ENCODE measurements at regions not wholly inside any gene's neighbourhood (a gene's known extent, or its start where the extent isn't known, plus 50 kb on each side); places are given as distances from the start of the nearest gene placed in this dataset.
A peak's percentile ranks its signal among the peaks of the same experiment; 100 is the strongest.

DNA sequence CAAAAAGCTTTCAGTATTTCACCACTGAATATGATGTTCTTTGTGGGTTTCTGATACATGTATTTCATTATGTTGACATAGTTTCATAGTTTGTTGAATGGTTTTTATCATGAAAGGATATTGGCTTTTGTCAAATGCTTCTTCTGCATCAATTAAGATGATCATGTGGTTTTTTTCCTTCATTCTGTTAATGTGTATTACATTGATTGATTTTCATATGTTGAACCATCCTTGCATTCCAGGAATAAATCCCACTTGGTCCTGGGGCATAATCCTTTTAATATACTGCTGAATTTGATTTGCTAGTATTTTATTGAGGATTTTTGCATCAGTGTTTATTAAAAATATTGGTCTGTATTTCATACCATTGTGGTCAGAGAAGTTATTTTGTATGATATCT lies 70.9 kb upstream of the BHLHE23 start:
- Histone ChIP-seq H3K27ac (no peak overlapping the region), H3K27me3 (peaks cover 9 to 32% (median 18%) of the 10 kb centered on the region in 9 donors), H3K4me1 (no peaks in the 10 kb centered on the region), H3K9me3 (peaks cover 0 to 45% (median 22%) of the 10 kb centered on the region in 12 donors), H3K36me3 (no peaks in the 10 kb centered on the region), H3K4me3 (no peak overlapping the region)
- intact Hi-C loops (cut with DNase I), result no loop called here
- ATAC-seq (no peak), DNase-seq (no peak)
- no peak for TF ChIP-seq POLR2A (IDR thresholded peaks at IDR 0.05)
- TF ChIP-seq, protein P1, sequence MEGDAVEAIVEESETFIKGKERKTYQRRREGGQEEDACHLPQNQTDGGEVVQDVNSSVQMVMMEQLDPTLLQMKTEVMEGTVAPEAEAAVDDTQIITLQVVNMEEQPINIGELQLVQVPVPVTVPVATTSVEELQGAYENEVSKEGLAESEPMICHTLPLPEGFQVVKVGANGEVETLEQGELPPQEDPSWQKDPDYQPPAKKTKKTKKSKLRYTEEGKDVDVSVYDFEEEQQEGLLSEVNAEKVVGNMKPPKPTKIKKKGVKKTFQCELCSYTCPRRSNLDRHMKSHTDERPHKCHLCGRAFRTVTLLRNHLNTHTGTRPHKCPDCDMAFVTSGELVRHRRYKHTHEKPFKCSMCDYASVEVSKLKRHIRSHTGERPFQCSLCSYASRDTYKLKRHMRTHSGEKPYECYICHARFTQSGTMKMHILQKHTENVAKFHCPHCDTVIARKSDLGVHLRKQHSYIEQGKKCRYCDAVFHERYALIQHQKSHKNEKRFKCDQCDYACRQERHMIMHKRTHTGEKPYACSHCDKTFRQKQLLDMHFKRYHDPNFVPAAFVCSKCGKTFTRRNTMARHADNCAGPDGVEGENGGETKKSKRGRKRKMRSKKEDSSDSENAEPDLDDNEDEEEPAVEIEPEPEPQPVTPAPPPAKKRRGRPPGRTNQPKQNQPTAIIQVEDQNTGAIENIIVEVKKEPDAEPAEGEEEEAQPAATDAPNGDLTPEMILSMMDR (IDR thresholded peaks at IDR 0.05), result no peak

DNA sequence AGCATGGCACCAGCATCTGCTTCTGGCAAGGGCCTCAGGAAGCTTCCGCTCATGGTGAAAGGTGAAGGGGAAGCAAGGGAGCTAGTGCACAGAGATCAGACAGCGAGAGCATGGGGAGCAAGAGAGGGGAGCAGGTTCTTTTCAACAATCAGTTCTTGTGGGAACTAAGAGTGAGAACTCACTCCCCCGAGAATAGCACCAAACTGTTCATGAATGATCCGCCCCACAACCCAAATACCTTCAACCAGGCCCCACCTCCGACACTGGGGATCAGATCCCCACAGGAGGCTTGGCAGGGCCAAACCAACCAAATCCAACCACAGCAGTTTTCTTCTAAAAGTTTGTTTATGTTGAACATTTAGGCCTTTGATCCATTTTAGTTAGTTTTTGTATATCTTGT lies 69.7 kb upstream of the BHLHE23 start:
- Histone ChIP-seq H3K4me1 (peaks cover 0 to 5% (median 0%) of the 10 kb centered on the region in 12 donors), H3K36me3 (no peaks in the 10 kb centered on the region), H3K4me3 (no peak overlapping the region), H3K27me3 (peaks cover 20 to 39% (median 26%) of the 10 kb centered on the region in 9 donors), H3K9me3 (peaks cover 0 to 45% (median 22%) of the 10 kb centered on the region in 12 donors), H3K27ac (no peak overlapping the region)
- 71 to 82% (median 77%) methylated on average over 5 of the region's 5 CpGs for WGBS, 4 donors
- intact Hi-C loops (cut with DNase I), result no loop called here
- TF ChIP-seq POLR2A (IDR thresholded peaks at IDR 0.05), result no peak
- TF ChIP-seq, protein P1 (IDR thresholded peaks at IDR 0.05), result no peak
- DNase-seq (peak in 1 of 5 donors; percentile 5), ATAC-seq (no peak)

DNA sequence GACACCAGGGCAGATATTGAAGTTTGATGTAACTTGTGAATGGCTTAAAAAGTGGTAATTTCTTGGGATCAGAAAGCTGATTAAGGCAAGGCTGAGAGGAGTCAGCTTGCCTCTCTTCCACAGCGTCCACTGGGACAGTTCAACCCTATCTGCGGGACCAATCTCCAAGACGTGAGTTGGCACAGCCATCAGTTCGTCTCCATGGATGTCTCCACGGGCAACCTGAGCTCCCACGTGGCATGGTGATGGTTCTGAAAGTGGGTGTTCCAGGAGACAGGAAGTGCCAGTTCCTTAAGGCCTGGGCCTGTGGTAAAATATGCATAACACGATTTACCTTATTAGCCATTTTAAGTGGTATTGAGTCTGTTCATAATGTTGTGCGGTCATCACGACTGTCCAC lies 67.9 kb upstream of the BHLHE23 start:
- peaks cover 21 to 48% (median 35%) of the 10 kb centered on the region in 9 donors for H3K27me3 ChIP-seq
- TF ChIP-seq, protein P1 (IDR thresholded peaks at IDR 0.05), result no peak
- TF ChIP-seq POLR2A (IDR thresholded peaks at IDR 0.05), result no peak
- peaks cover 0 to 40% (median 21%) of the 10 kb centered on the region in 12 donors for H3K9me3 ChIP-seq
- 69 to 78% (median 74%) methylated on average over 9 of the region's 9 CpGs for WGBS, 4 donors
- no peaks in the 10 kb centered on the region for H3K36me3 ChIP-seq
- intact Hi-C loops (cut with DNase I), result no loop called here
- ATAC-seq (no peak), DNase-seq (no peak)
- peaks cover 0 to 10% (median 0%) of the 10 kb centered on the region in 12 donors for H3K4me1 ChIP-seq
- no peak overlapping the region for H3K4me3 ChIP-seq
- H3K27ac ChIP-seq, result no peak overlapping the region

DNA sequence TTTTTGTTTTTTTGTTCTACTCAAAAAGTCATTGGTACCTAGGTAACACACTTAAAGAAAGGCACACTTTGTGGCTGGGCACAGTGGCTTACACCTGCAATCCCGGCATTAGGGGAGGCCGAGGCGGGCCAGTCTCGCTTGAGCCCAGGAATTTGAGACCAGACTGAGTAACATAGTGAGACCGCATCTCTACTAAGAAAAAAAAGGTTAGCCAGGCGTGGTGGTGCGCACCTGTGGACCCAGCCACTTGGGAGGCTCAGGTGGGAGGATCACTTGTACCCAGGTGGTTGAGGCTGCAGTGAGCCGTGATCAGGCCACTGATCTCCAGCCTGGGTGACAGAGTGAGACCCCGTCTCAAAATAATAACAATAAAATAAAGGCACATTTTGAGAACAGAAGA lies 67.4 kb upstream of the BHLHE23 start:
- WGBS, 4 donors, result 87 to 90% (median 89%) methylated on average over 9 of the region's 9 CpGs
- Histone ChIP-seq H3K9me3 (peaks cover 0 to 36% (median 18%) of the 10 kb centered on the region in 12 donors), H3K4me1 (peaks cover 0 to 15% (median 4%) of the 10 kb centered on the region in 12 donors), H3K4me3 (no peak overlapping the region), H3K36me3 (no peaks in the 10 kb centered on the region), H3K27ac (no peak overlapping the region), H3K27me3 (peaks cover 21 to 48% (median 35%) of the 10 kb centered on the region in 9 donors)
- DNase-seq (peak in 1 of 5 donors; percentile 9), ATAC-seq (no peak)
- TF ChIP-seq POLR2A (IDR thresholded peaks at IDR 0.05), result no peak
- TF ChIP-seq, protein P1 (IDR thresholded peaks at IDR 0.05), result no peak
- intact Hi-C loops (cut with DNase I), result no loop called here
